Mesothelial cell of epicardium (in vitro differentiated cells): ENCODE measurements at regions not wholly inside any gene's neighbourhood (a gene's known extent, or its start where the extent isn't known, plus 50 kb on each side); places are given as distances from the start of the nearest gene placed in this dataset.

Experiments used
- DNase-seq, 2 experiments: peaks; one replicate each; pipeline ENCODE4 v3.0.0; 2021; ENCODE audit warnings: low spot score in 2 of 2; ENCODE audit not compliant: unreplicated experiment in 2 of 2
- H3K27ac Mint-ChIP-seq: 2 replicates; pipeline ENCODE4 v1.8.0; 2021; ENCODE audit warnings: mixed read lengths
- H3K27me3 Mint-ChIP-seq: 2 replicates; pipeline ENCODE4 v1.8.0; 2021; ENCODE audit warnings: low read depth, mixed read lengths
- H3K36me3 Mint-ChIP-seq: 2 replicates; pipeline ENCODE4 v1.8.0; 2021; ENCODE audit warnings: mixed read lengths
- H3K4me1 Mint-ChIP-seq: 2 replicates; pipeline ENCODE4 v1.8.0; 2021; ENCODE audit warnings: mixed read lengths
- H3K4me3 Mint-ChIP-seq: 2 replicates; pipeline ENCODE4 v1.8.0; 2021; ENCODE audit warnings: mild to moderate bottlenecking, moderate library complexity, mixed read lengths
- H3K9me3 Mint-ChIP-seq: 2 replicates; pipeline ENCODE4 v1.8.0; 2021; ENCODE audit warnings: mixed read lengths
- CTCF ChIP-seq: fragments of 200-600 bp; sonication (generic); IDR thresholded peaks from one replicate; pipeline ENCODE4 v1.5.0; 2021; ENCODE audit warnings: antibody characterized with exemption; ENCODE audit not compliant: unreplicated experiment

DNA sequence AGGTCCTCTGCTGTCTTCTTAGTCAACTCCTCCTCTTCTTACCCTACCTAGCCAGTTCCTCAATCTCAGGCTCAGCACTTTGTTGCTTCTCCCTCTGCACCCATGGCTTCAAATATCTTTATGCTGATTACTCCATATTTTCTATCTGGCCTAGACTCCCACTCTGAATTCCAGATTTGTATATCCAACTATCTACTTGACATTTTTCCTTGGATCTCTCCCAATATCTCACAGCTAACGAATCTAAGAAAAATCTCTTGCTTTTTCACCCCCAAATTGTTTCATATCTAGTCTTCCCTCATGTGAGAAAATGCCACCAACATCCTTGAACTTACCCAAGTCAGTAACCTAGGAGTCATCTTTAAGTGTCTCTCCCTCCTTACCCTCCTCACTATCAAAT lies 176.4 kb upstream of the ERCC4 start:
- Mint-ChIP-seq H3K4me3 (no peak overlapping the region), H3K4me1 (no peaks in the 10 kb centered on the region), H3K27ac (no peak overlapping the region), H3K27me3 (peaks cover 1% of the 10 kb centered on the region), H3K9me3 (peaks cover 10% of the 10 kb centered on the region), H3K36me3 (no peaks in the 10 kb centered on the region)
- no peak for TF ChIP-seq CTCF
- DNase-seq: no peak

DNA sequence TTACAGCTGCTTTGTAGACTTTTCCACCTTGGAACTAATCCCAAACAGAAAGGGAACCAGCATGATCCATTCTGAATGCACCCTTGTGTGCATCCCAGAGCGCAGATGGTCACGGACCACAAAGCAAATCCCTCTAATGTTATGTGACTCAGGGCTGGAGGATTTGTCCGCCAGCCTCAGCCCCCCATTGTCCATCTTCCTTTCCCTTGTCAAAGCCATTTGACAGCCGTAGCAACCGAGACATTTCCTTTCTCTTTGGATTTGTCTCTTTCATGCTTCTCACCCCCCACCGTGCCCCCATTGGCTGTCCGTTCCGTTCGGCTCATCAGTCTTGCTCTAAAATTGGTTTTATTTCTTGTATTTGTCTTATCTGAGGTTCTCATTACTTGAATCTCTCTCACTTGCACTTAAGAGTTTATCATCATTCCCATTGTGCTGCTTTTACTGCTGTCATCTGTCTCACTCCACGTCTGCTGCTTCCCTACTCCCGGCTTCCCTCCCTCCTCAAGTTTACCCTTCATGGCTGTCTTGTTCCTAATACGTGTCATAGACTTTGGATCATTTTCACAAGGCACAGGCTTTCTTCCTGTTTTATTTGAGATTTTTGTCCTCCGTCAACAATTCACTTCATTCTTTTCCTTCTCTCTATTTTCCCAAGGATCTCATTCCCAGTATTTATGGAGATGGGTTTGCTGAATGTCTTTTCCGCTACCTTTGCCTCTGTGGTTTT lies 163.4 kb upstream of the ERCC4 start:
- H3K27me3 Mint-ChIP-seq: peaks cover 34% of the 10 kb centered on the region
- DNase-seq: no peak
- H3K4me1 Mint-ChIP-seq: no peaks in the 10 kb centered on the region
- H3K36me3 Mint-ChIP-seq: no peaks in the 10 kb centered on the region
- H3K9me3 Mint-ChIP-seq: no peaks in the 10 kb centered on the region
- no peak for TF ChIP-seq CTCF
- H3K4me3 Mint-ChIP-seq: no peak overlapping the region
- H3K27ac Mint-ChIP-seq: no peak overlapping the region

DNA sequence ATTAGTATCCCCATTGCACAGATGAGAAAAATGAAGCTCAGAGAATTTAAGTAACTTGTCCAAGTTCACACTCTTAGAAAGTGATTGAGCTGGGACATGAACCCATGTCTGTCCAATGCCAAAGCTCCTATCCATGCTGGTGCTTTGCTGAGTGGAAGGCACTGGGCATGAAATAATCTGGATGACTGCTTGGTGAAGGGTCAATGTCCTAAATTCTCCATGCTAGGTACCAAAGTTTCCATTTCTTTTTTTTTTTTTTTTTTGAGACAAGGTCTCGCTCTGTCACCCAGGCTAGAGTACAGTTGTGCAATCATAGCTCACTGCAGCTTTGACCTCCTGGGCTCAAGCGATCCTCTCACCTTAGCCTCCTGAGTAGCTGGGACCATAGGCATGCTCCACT lies 153.6 kb upstream of the ERCC4 start:
- TF ChIP-seq CTCF: no peak
- H3K36me3 Mint-ChIP-seq: no peaks in the 10 kb centered on the region
- no peaks in the 10 kb centered on the region for H3K4me1 Mint-ChIP-seq
- peaks cover 33% of the 10 kb centered on the region for H3K27me3 Mint-ChIP-seq
- no peaks in the 10 kb centered on the region for H3K9me3 Mint-ChIP-seq
- no peak for DNase-seq
- no peak overlapping the region for H3K4me3 Mint-ChIP-seq
- no peak overlapping the region for H3K27ac Mint-ChIP-seq

GRCh38 chr16:13767215-13767614 lies 152.7 kb upstream of the ERCC4 start:
- H3K27ac Mint-ChIP-seq: no peak overlapping the region
- DNase-seq: no peak

DNA sequence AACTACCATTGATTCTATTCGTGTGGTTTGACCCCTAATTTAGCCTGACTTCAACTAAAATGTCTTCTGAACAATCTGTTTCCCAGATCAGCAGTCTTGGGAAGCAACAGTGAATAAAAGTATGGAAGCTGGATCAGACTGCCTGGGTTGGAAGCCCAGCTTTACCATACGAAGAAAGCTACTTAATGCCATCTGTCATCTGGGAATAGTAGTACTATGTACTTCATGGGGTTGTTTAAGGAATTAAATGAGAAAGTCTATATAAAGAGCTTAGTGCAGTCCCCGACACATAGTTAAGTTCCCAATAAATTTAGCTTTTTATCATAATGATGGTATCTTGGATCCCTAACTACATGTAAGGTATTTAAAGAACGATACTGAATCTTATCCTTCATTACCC lies 151.5 kb upstream of the ERCC4 start:
- peaks cover 33% of the 10 kb centered on the region for H3K27me3 Mint-ChIP-seq
- H3K9me3 Mint-ChIP-seq: no peaks in the 10 kb centered on the region

More at GRCh38 chr16:13767215-13767614, 152.7 kb upstream of the ERCC4 start:
- H3K36me3 Mint-ChIP-seq: no peaks in the 10 kb centered on the region
- H3K9me3 Mint-ChIP-seq: no peaks in the 10 kb centered on the region
- H3K27me3 Mint-ChIP-seq: peaks cover 31% of the 10 kb centered on the region
- H3K4me1 Mint-ChIP-seq: no peaks in the 10 kb centered on the region
- no peak for TF ChIP-seq CTCF
- H3K4me3 Mint-ChIP-seq: no peak overlapping the region

More for the DNA sequence above, 151.5 kb upstream of the ERCC4 start:
- no peak overlapping the region for H3K27ac Mint-ChIP-seq
- DNase-seq: no peak
- no peaks in the 10 kb centered on the region for H3K4me1 Mint-ChIP-seq
- no peak for TF ChIP-seq CTCF
- no peaks in the 10 kb centered on the region for H3K36me3 Mint-ChIP-seq
- H3K4me3 Mint-ChIP-seq: no peak overlapping the region
